CD4-positive, alpha-beta T cell (primary cell): ENCODE measurements at regions not wholly inside any gene's neighbourhood (a gene's known extent, or its start where the extent isn't known, plus 50 kb on each side); places are given as distances from the start of the nearest gene placed in this dataset.
"Not testable (repeated sequence)": the region's sequence is repeated elsewhere in the genome, so short reads cannot be mapped to it uniquely, and the experiment has no call there.

Source experiments
- ATAC-seq: fragments of 200-7000 bp; cut with Tn5 transposase; one replicate; pipeline ENCODE4 v1.10.0; 2022; ENCODE audit warnings: mild to moderate bottlenecking; ENCODE audit not compliant: poor library complexity
- CTCF ChIA-PET: fragments of 350-600 bp; sonication (Branson Sonifier 250); formaldehyde crosslinking; loops from one replicate; lab custom pipeline; 2021; ENCODE audit warnings: antibody characterized with exemption, inconsistent platforms; lab: Charles Lee
- POLR2A ChIA-PET: fragments of 350-600 bp; sonication (Branson Sonifier 250); formaldehyde crosslinking; loops from one replicate; lab custom pipeline; 2021; ENCODE audit warnings: antibody characterized with exemption, inconsistent platforms; lab: Charles Lee
- DNase-seq, 14 experiments: peaks; one replicate each; pipeline ENCODE4 v3.0.0-alpha.2; 2013 to 2020; ENCODE audit warnings: mixed read lengths in 2 of 14
- H3K27ac ChIP-seq, 2 donors: one replicate each; pipeline versions ENCODE4 v1.5.1 to v1.7.0; 2013; ENCODE audit warnings: low read length in 2 of 2, low read depth in 1 of 2, mild to moderate bottlenecking in 1 of 2
- H3K27me3 ChIP-seq, 2 experiments: 1 replicate in 1 of 2; 2 replicates in 1 of 2; pipeline versions ENCODE4 v1.6.1 to v1.7.0; 2013; ENCODE audit warnings: low read length in 2 of 2, control low read depth in 1 of 2, mild to moderate bottlenecking in 1 of 2, moderate library complexity in 1 of 2; ENCODE audit not compliant: insufficient read depth in 2 of 2, control insufficient read depth in 1 of 2
- H3K36me3 ChIP-seq: one replicate; pipeline ENCODE4 v1.6.1; 2013; ENCODE audit warnings: low read length, control low read depth; ENCODE audit not compliant: insufficient read depth
- H3K4me1 ChIP-seq: one replicate; pipeline ENCODE4 v1.6.1; 2013; ENCODE audit warnings: low read length, control low read depth; ENCODE audit not compliant: insufficient read depth
- H3K4me3 ChIP-seq: one replicate; pipeline ENCODE4 v1.5.1; 2013; ENCODE audit warnings: mild to moderate bottlenecking, low read length, moderate library complexity
- H3K9me3 ChIP-seq, 2 experiments: 1 replicate in 1 of 2; 2 replicates in 1 of 2; pipeline versions ENCODE4 v1.6.1 to v1.7.0; 2013; ENCODE audit warnings: low read length in 2 of 2, mild to moderate bottlenecking in 2 of 2, control low read depth in 1 of 2, moderate library complexity in 1 of 2; ENCODE audit not compliant: control insufficient read depth in 1 of 2, insufficient read depth in 1 of 2
- H3K27ac Mint-ChIP-seq: one replicate; pipeline ENCODE4 v1.8.0; 2020; ENCODE audit warnings: mixed read lengths
- H3K27me3 Mint-ChIP-seq: one replicate; pipeline ENCODE4 v1.8.0; 2021; ENCODE audit warnings: mixed read lengths
- H3K36me3 Mint-ChIP-seq: one replicate; pipeline ENCODE4 v1.8.0; 2021; ENCODE audit warnings: low read depth, mixed read lengths
- H3K4me1 Mint-ChIP-seq: one replicate; pipeline ENCODE4 v1.8.0; 2021; ENCODE audit warnings: low read depth, mixed read lengths
- H3K4me3 Mint-ChIP-seq: one replicate; pipeline ENCODE4 v1.8.0; 2020; ENCODE audit warnings: mild to moderate bottlenecking, mixed read lengths
- H3K9me3 Mint-ChIP-seq: one replicate; pipeline ENCODE4 v1.8.0; 2020; ENCODE audit warnings: mixed read lengths
- CTCF ChIP-seq: fragments of 200-600 bp; IDR thresholded peaks from one replicate; pipeline ENCODE4 v1.8.0; 2022; ENCODE audit warnings: antibody characterized with exemption, mild to moderate bottlenecking
- intact Hi-C, 2 experiments: fragments of 100-400 bp; cut with DNase I in 1 of 2; cut with micrococcal nuclease in 1 of 2; formaldehyde crosslinking; loops; one replicate each; pipeline versions ENCODE4 v1.15.1 to v1.9.0; 2023 to 2025; cut with DNase I, micrococcal nuclease

GRCh38 chr18:59983506-59983905, 83.7 kb downstream of the PMAIP1 start:
- Histone ChIP-seq H3K27me3 (no peaks in the 10 kb centered on the region), H3K4me3 (no peak overlapping the region), H3K9me3 (no peaks in the 10 kb centered on the region), H3K4me1 (no peaks in the 10 kb centered on the region), H3K27ac (no peak overlapping the region), H3K36me3 (no peaks in the 10 kb centered on the region)
- CTCF ChIA-PET, result no interaction called here
- H3K36me3 Mint-ChIP-seq, result no peaks in the 10 kb centered on the region
- no peak for ATAC-seq
- POLR2A ChIA-PET, result no interaction called here
- no peak overlapping the region for H3K27ac Mint-ChIP-seq
- peaks cover 4% of the 10 kb centered on the region for H3K27me3 Mint-ChIP-seq
- no peak for TF ChIP-seq CTCF
- intact Hi-C loops, result no loop called here
- H3K4me1 Mint-ChIP-seq, result no peaks in the 10 kb centered on the region
- no peak for DNase-seq
- H3K9me3 Mint-ChIP-seq, result no peaks in the 10 kb centered on the region
- H3K4me3 Mint-ChIP-seq, result no peak overlapping the region

- Mint-ChIP-seq H3K4me3 (no peak overlapping the region), H3K36me3 (no peaks in the 10 kb centered on the region), H3K27ac (no peak overlapping the region), H3K27me3 (no peaks in the 10 kb centered on the region), H3K4me1 (no peaks in the 10 kb centered on the region), H3K9me3 (no peaks in the 10 kb centered on the region)
- ATAC-seq, result no peak
- POLR2A ChIA-PET, result no interaction called here
- Histone ChIP-seq H3K27me3 (no peaks in the 10 kb centered on the region), H3K4me3 (no peak overlapping the region), H3K9me3 (no peaks in the 10 kb centered on the region), H3K4me1 (no peaks in the 10 kb centered on the region), H3K36me3 (no peaks in the 10 kb centered on the region), H3K27ac (no peak overlapping the region)
- CTCF ChIA-PET, result interaction anchor here (1.1 to 1.6 kb wide), 2 partner anchors 8 to 15 kb away, joined by 3 read pairs; no protein-coding TSS in a partner anchor
- no peak for DNase-seq
- TF ChIP-seq CTCF, result no peak
- intact Hi-C loops, result no loop called here
These were observed 80.4 kb downstream of the PMAIP1 start for GRCh38 chr18:59980188-59980637.

- CTCF ChIA-PET, result no interaction called here
- Histone ChIP-seq H3K9me3 (no peaks in the 10 kb centered on the region), H3K27me3 (peaks cover 2 to 13% of the 10 kb centered on the region in 2 experiments), H3K36me3 (no peaks in the 10 kb centered on the region), H3K4me1 (no peaks in the 10 kb centered on the region), H3K4me3 (no peak overlapping the region), H3K27ac (no peak overlapping the region)
- intact Hi-C loops, result no loop called here
- Mint-ChIP-seq H3K4me1 (peaks cover 6% of the 10 kb centered on the region), H3K36me3 (no peaks in the 10 kb centered on the region), H3K4me3 (no peak overlapping the region), H3K27ac (no peak overlapping the region), H3K9me3 (no peaks in the 10 kb centered on the region), H3K27me3 (peaks cover 13% of the 10 kb centered on the region)
- POLR2A ChIA-PET, result no interaction called here
- ATAC-seq (no peak), DNase-seq (no peak)
- TF ChIP-seq CTCF, result no peak
These were observed 72.2 kb downstream of the PMAIP1 start for GRCh38 chr18:59971871-59972428.

- H3K27ac ChIP-seq, H3K4me1 Mint-ChIP-seq, POLR2A ChIA-PET, intact Hi-C loops, H3K36me3 ChIP-seq, ATAC-seq, H3K9me3 ChIP-seq, CTCF ChIA-PET, DNase-seq, H3K4me3 ChIP-seq, H3K4me3 Mint-ChIP-seq, H3K36me3 Mint-ChIP-seq, H3K4me1 ChIP-seq, H3K9me3 Mint-ChIP-seq, H3K27ac Mint-ChIP-seq: not testable (repeated sequence)
- H3K27me3 ChIP-seq, result peaks cover 2 to 13% of the 10 kb centered on the region in 2 experiments
- peaks cover 13% of the 10 kb centered on the region for H3K27me3 Mint-ChIP-seq
These were observed 71.3 kb downstream of the PMAIP1 start for GRCh38 chr18:59971144-59971543.

GRCh38 chr18:59969477-59970028, 69.8 kb downstream of the PMAIP1 start:
- ATAC-seq, H3K4me3 Mint-ChIP-seq, POLR2A ChIA-PET, H3K36me3 Mint-ChIP-seq, H3K9me3 ChIP-seq, intact Hi-C loops, H3K27ac ChIP-seq, H3K4me1 ChIP-seq, CTCF ChIA-PET, H3K27ac Mint-ChIP-seq, H3K4me3 ChIP-seq, H3K36me3 ChIP-seq, DNase-seq, H3K9me3 Mint-ChIP-seq, H3K4me1 Mint-ChIP-seq: not testable (repeated sequence)
- H3K27me3 ChIP-seq, result peaks cover 2 to 13% of the 10 kb centered on the region in 2 experiments
- peaks cover 17% of the 10 kb centered on the region for H3K27me3 Mint-ChIP-seq
